ENCODE measurements at regions not wholly inside any gene's neighbourhood (a gene's known extent, or its start where the extent isn't known, plus 50 kb on each side); places are given as distances from the start of the nearest gene placed in this dataset.

DNA sequence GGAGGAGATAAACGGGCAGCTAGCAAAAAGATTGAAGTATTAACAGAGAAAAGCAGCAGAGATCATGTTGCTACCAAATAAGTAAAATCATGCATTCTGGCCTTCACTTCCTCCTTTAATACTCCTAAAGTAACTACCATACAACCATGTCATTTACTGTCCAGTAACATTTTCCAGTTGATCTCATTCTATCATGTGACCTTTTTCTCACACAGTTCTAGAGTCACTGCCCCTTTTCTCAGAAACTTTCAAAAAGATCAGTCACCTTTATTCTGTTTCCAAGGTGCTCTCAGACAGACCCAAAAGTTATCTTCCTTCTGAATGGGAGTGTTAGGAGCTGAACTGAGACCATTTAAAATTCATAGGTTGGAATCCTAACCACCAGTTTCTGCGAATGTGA, 984.4 kb downstream of the FAM181B start:
- no peak for DNase-seq (ENCODE audit: low spot score)
- TF ChIP-seq, protein P1, sequence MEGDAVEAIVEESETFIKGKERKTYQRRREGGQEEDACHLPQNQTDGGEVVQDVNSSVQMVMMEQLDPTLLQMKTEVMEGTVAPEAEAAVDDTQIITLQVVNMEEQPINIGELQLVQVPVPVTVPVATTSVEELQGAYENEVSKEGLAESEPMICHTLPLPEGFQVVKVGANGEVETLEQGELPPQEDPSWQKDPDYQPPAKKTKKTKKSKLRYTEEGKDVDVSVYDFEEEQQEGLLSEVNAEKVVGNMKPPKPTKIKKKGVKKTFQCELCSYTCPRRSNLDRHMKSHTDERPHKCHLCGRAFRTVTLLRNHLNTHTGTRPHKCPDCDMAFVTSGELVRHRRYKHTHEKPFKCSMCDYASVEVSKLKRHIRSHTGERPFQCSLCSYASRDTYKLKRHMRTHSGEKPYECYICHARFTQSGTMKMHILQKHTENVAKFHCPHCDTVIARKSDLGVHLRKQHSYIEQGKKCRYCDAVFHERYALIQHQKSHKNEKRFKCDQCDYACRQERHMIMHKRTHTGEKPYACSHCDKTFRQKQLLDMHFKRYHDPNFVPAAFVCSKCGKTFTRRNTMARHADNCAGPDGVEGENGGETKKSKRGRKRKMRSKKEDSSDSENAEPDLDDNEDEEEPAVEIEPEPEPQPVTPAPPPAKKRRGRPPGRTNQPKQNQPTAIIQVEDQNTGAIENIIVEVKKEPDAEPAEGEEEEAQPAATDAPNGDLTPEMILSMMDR (IDR thresholded peaks at IDR 0.05; ENCODE audit: extremely low read depth, insufficient read depth, missing control alignments): no peak
- in situ Hi-C loops (cut with MboI; ENCODE audit: low pct_unique_long_range_greater_than_20kb, low sequenced_read_pairs, unreplicated experiment): no loop called here

DNA sequence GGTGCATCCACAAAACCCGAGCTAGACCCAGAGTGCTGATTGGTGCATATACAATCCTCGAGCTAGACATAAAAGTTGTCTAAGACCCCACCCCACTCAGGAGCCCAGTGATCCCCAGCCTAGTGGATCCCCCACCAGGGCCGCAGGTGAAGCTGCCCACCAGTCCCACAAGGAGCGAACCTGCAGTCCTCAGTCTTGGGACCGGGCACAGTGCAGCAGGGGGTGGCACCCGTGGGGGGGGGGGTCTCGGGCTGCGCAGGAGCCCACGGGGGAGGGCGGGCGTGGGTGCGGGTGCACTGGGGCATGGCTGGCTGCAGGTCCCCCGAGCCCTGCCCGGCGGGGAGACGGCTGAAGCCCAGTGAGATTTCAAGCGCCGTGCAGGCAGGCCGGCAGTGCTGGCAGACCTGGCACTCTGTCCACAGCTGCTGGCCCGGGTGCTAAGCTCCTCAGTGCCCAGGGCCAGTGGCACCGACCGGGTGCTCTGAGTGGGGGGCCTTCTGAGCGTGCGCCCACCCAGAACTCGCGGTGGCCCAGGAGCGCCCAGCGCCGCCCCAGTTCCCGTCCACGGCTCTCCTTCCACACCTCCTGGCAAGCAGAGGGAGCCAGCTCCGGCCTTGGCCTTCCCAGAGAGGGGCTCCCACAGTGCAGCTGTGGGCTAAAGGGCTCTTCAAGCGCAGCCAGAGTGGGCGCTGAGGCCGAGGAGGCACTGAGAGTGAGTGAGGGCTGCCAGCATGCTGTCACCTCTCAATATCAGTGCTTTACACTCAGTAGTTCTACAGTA, 989.1 kb downstream of the FAM181B start:
- TF ChIP-seq, protein P1 (IDR thresholded peaks at IDR 0.05; ENCODE audit: extremely low read depth, insufficient read depth, missing control alignments): no peak
- in situ Hi-C loops (cut with MboI; ENCODE audit: low pct_unique_long_range_greater_than_20kb, low sequenced_read_pairs, unreplicated experiment): no loop called here
- DNase-seq (ENCODE audit: low spot score): no peak

DNA sequence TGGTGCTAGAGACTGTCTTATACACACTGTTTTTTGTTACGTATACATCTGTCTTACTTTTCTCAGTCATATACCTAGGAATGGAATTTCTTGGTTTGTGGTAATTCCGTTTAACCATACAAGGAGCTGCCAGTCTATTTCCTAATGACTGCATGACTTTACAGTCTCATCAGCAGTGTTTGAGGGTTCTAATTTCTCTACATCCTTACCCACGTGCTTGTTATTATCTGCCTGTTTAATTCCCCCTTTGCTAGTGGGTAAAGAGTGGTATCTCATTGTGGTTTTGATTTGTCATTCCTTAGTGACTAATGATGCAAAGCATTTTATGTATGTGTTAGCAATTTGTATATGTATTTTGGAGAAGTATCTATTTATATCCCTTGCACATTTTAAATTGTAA, 1008.0 kb downstream of the FAM181B start:
- DNase-seq (ENCODE audit: low spot score): no peak
- in situ Hi-C loops (cut with MboI; ENCODE audit: low pct_unique_long_range_greater_than_20kb, low sequenced_read_pairs, unreplicated experiment): no loop called here
- TF ChIP-seq, protein P1 (IDR thresholded peaks at IDR 0.05; ENCODE audit: extremely low read depth, insufficient read depth, missing control alignments): no peak

DNA sequence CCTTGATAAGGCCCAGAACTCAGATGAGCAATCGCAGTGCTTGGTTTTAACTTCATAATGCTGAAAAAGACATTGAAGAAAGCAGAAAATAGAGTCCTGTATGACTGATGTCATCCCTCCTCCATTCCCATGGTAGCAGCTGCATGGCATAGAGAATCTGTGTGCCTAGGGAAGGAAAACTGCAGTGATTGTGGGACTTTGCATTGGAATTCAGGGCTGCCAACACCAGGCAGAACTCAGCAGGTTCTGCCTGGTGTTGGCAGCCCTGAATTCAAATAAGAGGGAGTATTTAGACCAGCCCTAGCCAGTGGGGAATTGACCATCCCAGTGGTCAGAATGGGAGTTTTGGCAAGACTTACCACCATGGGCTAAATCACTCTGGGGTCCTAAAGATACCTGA, 1016.0 kb downstream of the FAM181B start:
- in situ Hi-C loops (cut with MboI; ENCODE audit: low pct_unique_long_range_greater_than_20kb, low sequenced_read_pairs, unreplicated experiment): no loop called here
- DNase-seq (ENCODE audit: low spot score): no peak
- TF ChIP-seq, protein P1 (IDR thresholded peaks at IDR 0.05; ENCODE audit: extremely low read depth, insufficient read depth, missing control alignments): no peak

DNA sequence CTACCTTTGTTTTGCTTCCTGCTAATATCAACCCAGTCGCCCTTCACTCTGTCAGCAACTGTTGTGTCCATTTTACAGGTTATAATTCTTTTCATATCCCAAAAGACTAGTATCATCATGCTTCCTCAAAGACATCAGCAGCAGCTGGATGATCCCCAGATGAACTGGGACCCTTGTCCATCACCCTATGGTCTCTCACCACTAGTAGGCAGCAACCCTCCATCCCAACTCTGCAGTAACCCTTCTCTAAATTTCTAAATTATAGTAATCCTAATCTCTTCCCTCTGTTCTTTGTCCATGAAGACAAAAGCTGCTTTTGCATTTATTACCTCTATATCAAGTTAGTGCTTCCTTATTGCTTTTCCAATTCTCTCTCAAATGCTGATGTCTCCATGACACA, 1025.8 kb downstream of the FAM181B start:
- TF ChIP-seq, protein P1 (IDR thresholded peaks at IDR 0.05; ENCODE audit: extremely low read depth, insufficient read depth, missing control alignments): peak; percentile 21
- in situ Hi-C loops (cut with MboI; ENCODE audit: low pct_unique_long_range_greater_than_20kb, low sequenced_read_pairs, unreplicated experiment): no loop called here
- DNase-seq (ENCODE audit: low spot score): no peak

DNA sequence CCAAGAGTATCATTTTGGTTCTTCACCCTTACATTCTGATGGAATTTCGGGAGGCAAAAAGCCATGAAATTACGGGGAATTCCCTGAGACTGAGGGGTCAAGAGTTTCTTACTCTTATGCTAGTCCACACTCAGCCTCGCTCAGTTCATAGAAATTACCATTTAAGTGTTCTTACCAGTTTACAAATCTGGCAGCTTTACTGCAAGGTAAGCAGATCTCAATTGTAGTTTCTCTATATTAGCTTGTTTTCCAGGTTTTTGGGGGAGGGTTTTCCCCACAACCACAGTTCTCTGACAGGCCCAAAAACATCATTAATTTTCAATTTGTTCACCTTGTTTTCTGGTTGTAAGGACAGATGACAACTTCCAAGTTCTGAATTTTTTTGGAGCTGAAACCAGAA, 1028.4 kb downstream of the FAM181B start:
- TF ChIP-seq, protein P1 (IDR thresholded peaks at IDR 0.05; ENCODE audit: extremely low read depth, insufficient read depth, missing control alignments): no peak

More for the DNA sequence above, 1028.4 kb downstream of the FAM181B start:
- DNase-seq (ENCODE audit: low spot score): no peak
- in situ Hi-C loops (cut with MboI; ENCODE audit: low pct_unique_long_range_greater_than_20kb, low sequenced_read_pairs, unreplicated experiment): no loop called here

All from GM13977 (cell line).